ENCODE measurements at regions not wholly inside any gene's neighbourhood (a gene's known extent, or its start where the extent isn't known, plus 50 kb on each side); places are given as distances from the start of the nearest gene placed in this dataset.

- Histone ChIP-seq H3K4me3 (no peak overlapping the region), H3K4me1 (no peaks in the 10 kb centered on the region), H3K9me3 (no peaks in the 10 kb centered on the region), H3K36me3 (replicated peaks) (no peaks in the 10 kb centered on the region), H3K27me3 (ENCODE audit: low read depth) (no peaks in the 10 kb centered on the region)
- no peak for DNase-seq (ENCODE audit: low spot score in 2 of 2)
- in situ Hi-C loops (cut with MboI; ENCODE audit: low sequenced_read_pairs): no loop called here
These were observed 392.9 kb downstream of the ZNF516 start for GRCh38 chr18:76102156-76102555.

- in situ Hi-C loops (cut with MboI; ENCODE audit: low sequenced_read_pairs): no loop called here
- no peaks in the 10 kb centered on the region for H3K9me3 ChIP-seq
- H3K36me3 ChIP-seq (replicated peaks): no peaks in the 10 kb centered on the region
- no peak overlapping the region for H3K4me3 ChIP-seq
- DNase-seq (ENCODE audit: low spot score in 2 of 2): no peak
- no peaks in the 10 kb centered on the region for H3K4me1 ChIP-seq
- no peaks in the 10 kb centered on the region for H3K27me3 ChIP-seq (ENCODE audit: low read depth)
These were observed 395.0 kb downstream of the ZNF516 start for GRCh38 chr18:76099931-76100457.

- H3K9me3 ChIP-seq: no peaks in the 10 kb centered on the region
- in situ Hi-C loops (cut with MboI; ENCODE audit: low sequenced_read_pairs): no loop called here
- no peak overlapping the region for H3K4me3 ChIP-seq
- no peak for DNase-seq (ENCODE audit: low spot score in 2 of 2)
- H3K27me3 ChIP-seq (ENCODE audit: low read depth): no peaks in the 10 kb centered on the region
- no peaks in the 10 kb centered on the region for H3K4me1 ChIP-seq
- no peaks in the 10 kb centered on the region for H3K36me3 ChIP-seq (replicated peaks)
These were observed 396.2 kb downstream of the ZNF516 start for GRCh38 chr18:76098674-76099411.

GRCh38 chr18:76081536-76081935, 413.5 kb downstream of the ZNF516 start:
- Histone ChIP-seq H3K36me3 (replicated peaks) (no peaks in the 10 kb centered on the region), H3K9me3 (no peaks in the 10 kb centered on the region), H3K27me3 (ENCODE audit: low read depth) (no peaks in the 10 kb centered on the region), H3K4me1 (no peaks in the 10 kb centered on the region), H3K4me3 (no peak overlapping the region)
- no peak for DNase-seq (ENCODE audit: low spot score in 2 of 2)
- in situ Hi-C loops (cut with MboI; ENCODE audit: low sequenced_read_pairs): no loop called here

- in situ Hi-C loops (cut with MboI; ENCODE audit: low sequenced_read_pairs): no loop called here
- Histone ChIP-seq H3K4me3 (no peak overlapping the region), H3K27me3 (ENCODE audit: low read depth) (no peaks in the 10 kb centered on the region), H3K4me1 (no peaks in the 10 kb centered on the region), H3K9me3 (no peaks in the 10 kb centered on the region), H3K36me3 (replicated peaks) (no peaks in the 10 kb centered on the region)
- no peak for DNase-seq (ENCODE audit: low spot score in 2 of 2)
These were observed 414.6 kb downstream of the ZNF516 start for GRCh38 chr18:76080430-76080829.

GRCh38 chr18:76075777-76076176, 419.3 kb downstream of the ZNF516 start:
- Histone ChIP-seq H3K9me3 (no peaks in the 10 kb centered on the region), H3K27me3 (ENCODE audit: low read depth) (no peaks in the 10 kb centered on the region), H3K4me3 (no peak overlapping the region), H3K36me3 (replicated peaks) (no peaks in the 10 kb centered on the region), H3K4me1 (no peaks in the 10 kb centered on the region)
- DNase-seq (ENCODE audit: low spot score in 2 of 2): no peak
- in situ Hi-C loops (cut with MboI; ENCODE audit: low sequenced_read_pairs): no loop called here

- H3K4me3 ChIP-seq: no peak overlapping the region
- no peaks in the 10 kb centered on the region for H3K36me3 ChIP-seq (replicated peaks)
- H3K4me1 ChIP-seq: no peaks in the 10 kb centered on the region
- in situ Hi-C loops (cut with MboI; ENCODE audit: low sequenced_read_pairs): no loop called here
- no peaks in the 10 kb centered on the region for H3K9me3 ChIP-seq
- H3K27me3 ChIP-seq (ENCODE audit: low read depth): no peaks in the 10 kb centered on the region
- no peak for DNase-seq (ENCODE audit: low spot score in 2 of 2)
These were observed 430.0 kb downstream of the ZNF516 start for GRCh38 chr18:76064998-76065397.

- Histone ChIP-seq H3K4me1 (no peaks in the 10 kb centered on the region), H3K4me3 (no peak overlapping the region), H3K36me3 (replicated peaks) (no peaks in the 10 kb centered on the region), H3K9me3 (no peaks in the 10 kb centered on the region), H3K27me3 (ENCODE audit: low read depth) (no peaks in the 10 kb centered on the region)
- no peak for DNase-seq (ENCODE audit: low spot score in 2 of 2)
- in situ Hi-C loops (cut with MboI; ENCODE audit: low sequenced_read_pairs): no loop called here
These were observed 436.9 kb downstream of the ZNF516 start for GRCh38 chr18:76058146-76058545.

- Histone ChIP-seq H3K27me3 (ENCODE audit: low read depth) (no peaks in the 10 kb centered on the region), H3K4me3 (no peak overlapping the region), H3K4me1 (no peaks in the 10 kb centered on the region), H3K36me3 (replicated peaks) (no peaks in the 10 kb centered on the region), H3K9me3 (no peaks in the 10 kb centered on the region)
- in situ Hi-C loops (cut with MboI; ENCODE audit: low sequenced_read_pairs): no loop called here
- DNase-seq (ENCODE audit: low spot score in 2 of 2): no peak
These were observed 437.7 kb downstream of the ZNF516 start for GRCh38 chr18:76057386-76057785.

- Histone ChIP-seq H3K36me3 (replicated peaks) (no peaks in the 10 kb centered on the region), H3K9me3 (no peaks in the 10 kb centered on the region), H3K27me3 (ENCODE audit: low read depth) (no peaks in the 10 kb centered on the region), H3K4me3 (no peak overlapping the region), H3K4me1 (no peaks in the 10 kb centered on the region)
- in situ Hi-C loops (cut with MboI; ENCODE audit: low sequenced_read_pairs): no loop called here
- no peak for DNase-seq (ENCODE audit: low spot score in 2 of 2)
These were observed 438.5 kb downstream of the ZNF516 start for GRCh38 chr18:76056471-76057110.

GRCh38 chr18:76055578-76055977, 439.5 kb downstream of the ZNF516 start:
- DNase-seq (ENCODE audit: low spot score in 2 of 2): no peak
- Histone ChIP-seq H3K36me3 (replicated peaks) (no peaks in the 10 kb centered on the region), H3K4me1 (no peaks in the 10 kb centered on the region), H3K9me3 (no peaks in the 10 kb centered on the region), H3K27me3 (ENCODE audit: low read depth) (no peaks in the 10 kb centered on the region), H3K4me3 (no peak overlapping the region)
- in situ Hi-C loops (cut with MboI; ENCODE audit: low sequenced_read_pairs): no loop called here

GRCh38 chr18:76055025-76055424, 440.0 kb downstream of the ZNF516 start:
- Histone ChIP-seq H3K4me1 (no peaks in the 10 kb centered on the region), H3K4me3 (no peak overlapping the region), H3K27me3 (ENCODE audit: low read depth) (no peaks in the 10 kb centered on the region), H3K9me3 (no peaks in the 10 kb centered on the region), H3K36me3 (replicated peaks) (no peaks in the 10 kb centered on the region)
- in situ Hi-C loops (cut with MboI; ENCODE audit: low sequenced_read_pairs): no loop called here
- DNase-seq (ENCODE audit: low spot score in 2 of 2): no peak

GRCh38 chr18:76054156-76054555, 440.9 kb downstream of the ZNF516 start:
- Histone ChIP-seq H3K27me3 (ENCODE audit: low read depth) (no peaks in the 10 kb centered on the region), H3K4me3 (no peak overlapping the region), H3K4me1 (no peaks in the 10 kb centered on the region), H3K36me3 (replicated peaks) (no peaks in the 10 kb centered on the region), H3K9me3 (no peaks in the 10 kb centered on the region)
- DNase-seq (ENCODE audit: low spot score in 2 of 2): no peak
- in situ Hi-C loops (cut with MboI; ENCODE audit: low sequenced_read_pairs): no loop called here

GRCh38 chr18:76053551-76053950, 441.5 kb downstream of the ZNF516 start:
- Histone ChIP-seq H3K27me3 (ENCODE audit: low read depth) (no peaks in the 10 kb centered on the region), H3K4me1 (no peaks in the 10 kb centered on the region), H3K4me3 (no peak overlapping the region), H3K36me3 (replicated peaks) (no peaks in the 10 kb centered on the region), H3K9me3 (no peaks in the 10 kb centered on the region)
- in situ Hi-C loops (cut with MboI; ENCODE audit: low sequenced_read_pairs): no loop called here
- no peak for DNase-seq (ENCODE audit: low spot score in 2 of 2)

Data from HAP-1 (cell line).